HG02571 (cell line): ENCODE measurements at regions not wholly inside any gene's neighbourhood (a gene's known extent, or its start where the extent isn't known, plus 50 kb on each side); places are given as distances from the start of the nearest gene placed in this dataset.
"Not testable (repeated sequence)": the region's sequence is repeated elsewhere in the genome, so short reads cannot be mapped to it uniquely, and the experiment has no call there.

Experiments used
- ATAC-seq: cut with Tn5 transposase; IDR thresholded peaks from one replicate; pipeline ENCODE4 v1.9.1; 2021; ENCODE audit warnings: mild to moderate bottlenecking, moderate library complexity; ENCODE audit not compliant: unreplicated experiment

GRCh38 chr6:156689656-156690055, 87.5 kb upstream of the ARID1B start:
- no peak for ATAC-seq

GRCh38 chr6:156688620-156688971, 88.6 kb upstream of the ARID1B start:
- ATAC-seq: no peak

DNA sequence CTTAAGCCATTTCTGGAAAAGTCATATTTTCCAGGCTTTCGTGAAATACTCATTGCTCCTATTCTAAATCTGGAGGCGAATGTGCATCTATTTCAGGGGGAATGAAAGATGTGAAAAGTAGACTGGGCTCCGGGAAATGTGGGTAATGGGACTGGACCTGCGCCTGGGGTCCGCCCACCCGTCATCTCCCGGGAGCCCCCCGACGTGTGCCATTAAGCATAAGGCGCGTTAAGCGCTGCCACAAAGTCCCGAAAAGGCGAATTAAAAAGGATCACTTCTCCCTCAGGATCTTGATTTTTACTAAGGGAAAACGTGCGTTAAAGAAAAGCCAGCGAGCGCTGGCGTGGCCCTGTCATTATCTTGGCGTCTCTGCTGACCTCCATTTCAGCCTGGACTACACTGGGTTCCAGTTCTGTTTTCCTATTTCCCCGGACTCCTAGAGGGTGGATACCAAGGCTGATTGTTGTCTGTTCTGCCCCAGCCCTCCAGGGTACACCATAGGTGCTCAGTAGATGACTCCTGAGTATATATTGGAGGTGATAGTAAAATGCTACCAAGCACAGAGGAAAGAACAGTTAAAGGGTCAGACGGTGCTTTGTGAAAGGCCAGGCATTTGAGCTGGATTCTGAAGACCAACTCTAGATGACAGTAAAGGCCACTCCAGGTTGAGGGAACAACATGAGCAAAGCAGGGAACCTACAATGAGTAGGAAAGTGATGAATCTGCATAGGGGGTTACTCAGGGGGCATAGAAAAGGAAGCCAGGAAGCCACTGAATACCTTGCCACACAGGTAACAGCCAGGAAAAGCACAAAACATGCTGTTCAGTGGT, 89.2 kb upstream of the ARID1B start:
- ATAC-seq: no peak

DNA sequence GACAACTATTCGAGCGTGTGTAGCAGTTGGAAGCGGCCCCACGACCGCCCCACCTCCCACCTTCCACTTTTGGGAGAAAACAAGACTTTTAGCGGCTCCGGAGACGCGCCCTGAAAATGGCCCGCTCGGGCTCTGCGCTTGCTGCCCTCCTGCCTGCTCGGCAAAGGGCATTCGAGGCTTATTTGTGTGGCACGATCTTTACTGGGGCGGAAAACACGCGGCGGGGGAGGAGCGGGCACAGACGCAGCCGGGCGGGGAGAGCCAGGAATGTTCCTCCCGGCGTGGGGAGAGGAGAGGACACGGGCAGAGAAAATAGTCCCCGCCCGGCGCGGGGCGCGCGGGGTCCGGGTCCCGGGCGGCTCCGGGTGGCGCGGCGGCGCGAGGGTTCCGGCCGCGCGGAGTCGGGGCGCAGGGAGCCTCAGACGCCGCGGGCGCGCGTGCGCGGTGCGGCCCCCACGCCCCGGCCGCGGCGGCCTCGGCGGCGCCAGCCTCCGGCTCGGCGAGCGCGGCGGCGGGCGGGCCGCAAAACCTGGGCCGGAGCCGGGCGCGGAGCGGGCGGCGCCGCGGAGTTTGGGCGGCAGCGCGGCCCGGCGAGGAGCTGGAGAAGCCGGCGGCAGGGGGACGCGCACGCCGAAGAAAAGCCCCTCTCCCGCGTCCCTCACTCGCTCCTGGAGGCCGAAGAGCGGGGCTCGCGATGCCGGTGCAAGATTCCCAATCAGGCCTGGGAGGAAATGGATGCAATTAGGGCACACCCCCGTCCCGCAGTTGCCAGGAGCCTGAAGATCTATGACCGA, 90.0 kb upstream of the ARID1B start:
- ATAC-seq: peak; percentile 77

- no peak for ATAC-seq
These were observed 90.7 kb upstream of the ARID1B start for GRCh38 chr6:156686301-156686994.

DNA sequence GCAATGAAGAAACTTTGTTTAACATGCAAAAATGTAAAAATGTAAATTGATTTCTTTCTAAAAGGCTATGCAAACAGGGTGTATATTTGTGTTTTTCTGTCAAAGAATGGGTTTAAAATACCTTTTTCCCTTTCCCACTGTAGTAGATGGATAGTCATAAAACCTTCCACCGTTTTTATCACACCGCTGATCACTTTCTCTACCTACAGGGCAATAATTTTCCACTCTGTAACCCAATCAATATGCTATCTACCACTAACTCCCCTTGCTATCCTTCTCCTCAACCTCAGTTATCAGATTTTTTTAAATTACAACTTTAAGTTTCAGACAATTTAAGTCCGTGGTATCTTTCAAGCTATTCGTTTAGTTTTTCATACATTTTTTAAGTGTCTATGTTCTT, 91.4 kb upstream of the ARID1B start:
- ATAC-seq: no peak

- no peak for ATAC-seq
These were observed 93.4 kb upstream of the ARID1B start for GRCh38 chr6:156683821-156684220.

DNA sequence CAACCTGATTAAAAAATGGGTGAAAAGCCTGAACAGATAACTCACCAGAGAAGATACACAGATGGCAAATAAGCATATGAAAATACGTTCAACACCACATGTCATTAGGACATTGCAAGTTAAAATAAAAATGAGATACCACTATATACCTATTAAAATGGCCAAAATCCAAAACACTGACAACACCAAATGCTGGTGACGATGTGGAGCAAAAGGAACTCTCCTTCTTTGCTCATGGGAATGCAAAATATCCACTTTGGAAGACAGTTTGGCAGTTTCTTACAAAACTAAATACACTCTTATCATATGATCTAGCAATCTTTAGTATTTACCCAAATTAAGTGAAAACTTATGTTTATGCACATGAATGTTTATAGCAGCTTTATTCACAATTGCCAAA, 100.5 kb upstream of the ARID1B start:
- ATAC-seq: no peak

GRCh38 chr6:156674197-156674596, 103.0 kb upstream of the ARID1B start:
- no peak for ATAC-seq

- not testable (repeated sequence) for ATAC-seq
These were observed 107.1 kb upstream of the ARID1B start for GRCh38 chr6:156670097-156670496.

GRCh38 chr6:156662025-156662445, 115.1 kb upstream of the ARID1B start:
- ATAC-seq: no peak

GRCh38 chr6:156660389-156660788, 116.8 kb upstream of the ARID1B start:
- ATAC-seq: no peak

DNA sequence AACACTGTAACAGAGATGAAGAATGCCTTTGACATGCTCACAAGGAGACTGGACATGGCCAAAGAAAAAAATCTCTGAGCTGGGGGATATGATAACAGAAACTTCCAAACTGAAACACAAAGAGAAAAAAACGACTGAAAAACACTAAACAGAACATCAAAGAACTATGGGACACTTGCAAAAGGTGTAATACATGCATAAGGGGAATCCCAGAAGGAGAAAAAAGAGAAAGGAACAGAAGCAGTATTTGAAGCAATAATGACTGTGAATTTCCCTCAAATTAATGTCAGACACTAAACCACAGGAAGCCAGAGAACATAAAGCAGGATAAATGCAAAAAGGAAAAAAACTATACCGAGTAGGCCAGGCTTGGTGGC, 117.4 kb upstream of the ARID1B start:
- ATAC-seq: no peak

GRCh38 chr6:156658966-156659821, 118.0 kb upstream of the ARID1B start:
- ATAC-seq: no peak

DNA sequence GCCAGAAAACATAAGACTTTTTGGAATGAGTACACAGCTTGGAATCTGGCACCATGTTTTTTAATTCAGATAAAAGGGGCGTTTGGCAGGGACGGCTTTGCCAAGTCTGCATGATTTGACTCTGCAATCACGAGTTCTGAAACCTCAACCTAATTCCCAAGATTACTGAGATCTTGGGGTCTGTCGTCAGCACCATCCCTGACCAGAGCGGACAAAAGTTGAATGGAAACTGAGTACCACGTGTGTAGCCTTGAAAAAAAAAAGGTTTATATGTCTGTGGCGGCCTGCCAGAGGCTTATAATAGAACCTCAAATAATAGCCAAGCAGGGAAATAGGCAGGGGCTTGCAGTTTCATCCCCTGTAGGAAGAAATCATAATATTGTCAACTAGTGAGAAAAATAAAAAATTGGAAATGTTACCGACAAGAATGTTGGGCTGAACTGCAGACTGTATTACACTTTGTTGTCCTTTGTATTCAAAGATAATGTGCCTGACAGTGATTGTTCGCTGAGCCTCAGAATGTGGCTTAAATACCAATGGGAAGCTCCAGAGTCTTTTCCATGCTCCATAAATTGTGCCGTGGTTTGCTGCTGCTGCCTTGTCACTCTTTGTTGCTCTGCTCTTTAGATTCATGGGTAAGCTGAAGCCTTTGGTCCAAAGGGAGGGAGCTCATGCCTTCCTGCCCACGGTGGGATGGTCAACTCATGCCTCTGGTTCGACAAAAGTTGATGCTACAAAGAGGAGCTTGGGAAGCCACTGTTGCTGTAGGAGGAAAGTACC, 118.8 kb upstream of the ARID1B start:
- no peak for ATAC-seq

GRCh38 chr6:156657296-156657695, 119.9 kb upstream of the ARID1B start:
- ATAC-seq: no peak

DNA sequence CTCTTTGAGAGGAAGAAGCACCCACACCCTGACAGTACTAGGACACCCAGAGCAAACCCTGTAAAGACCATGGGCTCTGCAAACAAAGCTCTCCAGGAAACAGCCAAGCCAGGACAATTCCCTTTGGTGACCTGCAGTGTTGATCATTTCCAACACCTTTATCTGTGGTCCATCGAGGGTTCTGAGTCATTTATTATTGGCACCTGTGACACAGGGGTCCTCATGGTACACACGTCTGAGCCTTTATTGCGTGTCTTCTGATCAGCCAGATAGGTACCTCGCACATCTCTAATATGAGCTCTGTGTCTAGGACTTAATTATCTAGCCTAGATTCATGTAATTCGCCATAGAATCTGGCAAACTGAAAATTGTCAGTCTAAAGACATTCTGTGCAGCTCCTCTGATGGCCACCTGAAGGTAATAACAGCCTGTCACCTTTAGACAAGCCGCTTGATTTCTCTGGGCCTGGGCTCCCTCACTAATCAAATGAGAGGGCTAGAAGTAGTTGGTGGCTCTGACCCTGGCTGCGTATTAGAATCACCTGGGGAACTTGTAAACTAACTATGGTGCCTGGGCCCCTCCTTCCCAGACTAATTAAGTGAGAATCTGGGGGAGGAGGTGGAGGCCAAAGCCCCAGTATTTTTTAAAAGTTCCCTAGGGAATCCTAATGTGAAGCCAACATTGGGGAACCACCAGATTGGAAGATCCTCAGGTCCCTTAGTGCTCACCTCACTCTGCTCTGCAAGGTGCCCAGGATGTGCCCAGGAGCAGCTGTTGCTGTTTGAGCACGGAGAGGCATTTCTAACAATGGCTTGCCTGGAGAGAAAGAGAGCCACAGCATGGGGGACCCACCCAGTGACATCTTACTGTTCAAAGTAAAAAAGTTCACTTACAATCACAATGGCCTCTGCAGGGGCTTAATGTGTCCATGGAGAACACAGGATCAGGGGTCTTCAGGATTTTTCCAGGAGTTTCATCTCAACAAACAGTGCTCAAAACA, 122.0 kb upstream of the ARID1B start:
- no peak for ATAC-seq

- ATAC-seq: no peak
These were observed 124.9 kb upstream of the ARID1B start for GRCh38 chr6:156652231-156652750.

GRCh38 chr6:156651486-156651885, 125.7 kb upstream of the ARID1B start:
- ATAC-seq: no peak
